Right ventricle myocardium superior (tissue), 1 donor: ENCODE measurements at regions not wholly inside any gene's neighbourhood (a gene's known extent, or its start where the extent isn't known, plus 50 kb on each side); places are given as distances from the start of the nearest gene placed in this dataset.

ENCODE experiments used
- ATAC-seq: fragments of 200-7000 bp; cut with Tn5 transposase; one replicate; pipeline ENCODE4 v1.9.1; 2020; ENCODE audit warnings: mild to moderate bottlenecking; ENCODE audit not compliant: poor library complexity
- DNase-seq: peaks from one replicate; pipeline ENCODE4 v3.0.0-alpha.2; 2020
- intact Hi-C: fragments of 100-400 bp; cut with DNase I; formaldehyde crosslinking; loops from one replicate; pipeline ENCODE4 v1.11.2; 2022
- donor health status: DM: no; HTN: yes; CAD: no; lungs with severe emphysema.

DNA sequence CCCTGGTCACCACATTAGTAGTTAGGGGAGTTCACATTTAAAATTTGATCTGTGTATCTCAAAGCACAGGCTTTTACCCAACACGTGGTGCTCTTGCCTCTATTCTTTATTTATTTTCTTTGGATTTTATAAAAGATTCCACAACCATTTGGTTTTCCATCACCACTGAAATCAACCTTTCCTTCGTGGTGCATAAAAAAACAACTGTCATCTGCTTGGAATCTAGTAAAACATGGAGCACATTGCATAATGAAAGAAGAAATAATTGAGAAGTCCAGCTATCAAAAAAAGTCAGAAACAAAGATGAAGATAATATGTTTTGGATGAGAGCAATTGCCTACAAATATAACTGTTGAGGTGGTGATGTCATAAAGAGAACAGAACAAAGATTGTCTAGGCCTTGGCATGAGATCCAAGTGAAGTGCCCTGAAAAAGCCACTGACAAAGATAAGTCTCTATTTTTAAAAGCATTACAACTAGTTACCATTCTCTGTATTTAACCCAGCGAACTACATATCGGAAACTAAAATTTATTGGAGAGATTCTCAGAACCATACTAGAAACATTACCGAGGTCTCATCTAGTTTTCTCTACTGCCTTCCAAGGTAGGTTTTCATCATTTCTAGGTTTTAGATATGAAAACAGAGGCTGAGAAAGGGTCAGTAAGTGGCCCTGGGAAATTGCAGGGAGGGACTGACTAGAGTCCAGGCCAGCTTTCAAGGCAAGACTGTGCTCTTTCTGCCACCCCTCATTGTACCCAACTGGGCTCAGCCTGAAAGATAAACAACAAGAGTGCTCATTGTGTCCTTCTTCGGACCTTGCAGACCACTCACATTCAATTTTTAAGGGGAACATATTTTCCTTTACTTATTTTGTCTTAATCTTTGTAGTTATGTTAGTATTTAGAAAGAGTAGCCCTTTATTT, 127.3 kb downstream of the MAD2L1 start:
- ATAC-seq (peak; percentile 93), DNase-seq (no peak)

DNA sequence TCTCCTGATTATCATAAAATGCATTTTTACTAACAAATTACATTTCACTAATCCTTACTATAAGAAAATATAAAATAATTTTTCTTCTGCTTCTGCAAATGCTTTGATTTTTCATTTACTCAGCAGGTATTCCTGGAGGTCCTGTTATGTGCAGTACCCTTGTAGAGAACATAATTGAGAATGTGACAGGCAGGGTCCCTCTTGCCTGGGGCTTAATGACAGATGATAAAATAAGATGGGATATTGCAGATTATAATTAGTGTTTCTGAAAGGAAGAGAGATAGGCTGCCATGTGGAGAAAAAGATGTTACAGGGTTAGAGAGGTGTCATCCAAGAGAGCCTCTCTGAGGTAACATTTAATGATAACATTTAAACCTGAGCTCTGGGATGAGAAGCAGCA, 128.9 kb downstream of the MAD2L1 start:
- no peak for ATAC-seq
- DNase-seq, result no peak
- intact Hi-C loops, result no loop called here

More for the DNA sequence above, 127.3 kb downstream of the MAD2L1 start:
- intact Hi-C loops, result no loop called here

- ATAC-seq, result no peak
- no peak for DNase-seq
- intact Hi-C loops, result no loop called here
Measured at GRCh38 chr4:119933606-119934005, 133.0 kb downstream of the MAD2L1 start.

GRCh38 chr4:119932277-119932676, 134.4 kb downstream of the MAD2L1 start:
- ATAC-seq, result no peak
- DNase-seq, result no peak
- intact Hi-C loops, result no loop called here

DNA sequence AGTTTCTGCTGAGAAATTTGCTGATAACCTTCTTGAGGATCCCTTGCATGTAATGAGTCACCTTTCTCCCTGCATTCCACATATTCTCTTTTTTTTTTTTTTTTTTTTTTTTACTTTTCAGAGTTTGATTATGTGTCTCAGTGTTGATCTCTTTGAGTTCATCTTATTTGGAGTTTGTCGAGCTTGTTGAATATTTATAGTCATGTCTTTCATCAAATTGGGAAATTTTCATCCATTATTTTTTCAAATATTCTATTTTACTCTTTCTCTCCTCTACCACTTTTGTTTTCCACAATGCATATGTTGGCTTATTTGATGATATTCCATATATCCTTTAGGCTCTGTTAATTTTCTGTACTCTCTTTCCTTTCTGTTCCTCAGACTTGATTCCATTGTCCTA, 136.1 kb downstream of the MAD2L1 start:
- ATAC-seq, result no peak
- no peak for DNase-seq
- intact Hi-C loops, result no loop called here

DNA sequence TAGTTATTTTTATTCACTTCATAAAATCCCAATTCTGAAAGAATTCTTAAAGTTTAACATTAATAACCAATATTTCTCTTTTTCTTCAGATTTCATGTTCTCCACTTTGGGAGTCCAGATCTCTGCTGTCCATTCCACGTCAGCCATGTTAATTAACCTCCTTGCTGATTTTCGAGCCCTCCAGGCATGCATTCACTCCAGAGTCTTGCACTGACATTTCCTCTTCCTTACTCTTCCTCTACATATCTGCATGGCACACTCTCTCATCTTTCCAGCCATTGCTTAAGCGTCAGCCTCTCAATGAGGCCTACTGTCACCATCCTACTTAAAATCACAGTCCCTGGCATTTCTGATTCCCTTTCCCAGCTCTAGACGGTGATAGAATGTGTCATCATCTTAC, 144.8 kb downstream of the MAD2L1 start:
- intact Hi-C loops, result no loop called here
- DNase-seq (no peak), ATAC-seq (no peak)

GRCh38 chr4:119906277-119906676, 160.4 kb downstream of the MAD2L1 start:
- DNase-seq (no peak), ATAC-seq (no peak)
- intact Hi-C loops, result no loop called here

DNA sequence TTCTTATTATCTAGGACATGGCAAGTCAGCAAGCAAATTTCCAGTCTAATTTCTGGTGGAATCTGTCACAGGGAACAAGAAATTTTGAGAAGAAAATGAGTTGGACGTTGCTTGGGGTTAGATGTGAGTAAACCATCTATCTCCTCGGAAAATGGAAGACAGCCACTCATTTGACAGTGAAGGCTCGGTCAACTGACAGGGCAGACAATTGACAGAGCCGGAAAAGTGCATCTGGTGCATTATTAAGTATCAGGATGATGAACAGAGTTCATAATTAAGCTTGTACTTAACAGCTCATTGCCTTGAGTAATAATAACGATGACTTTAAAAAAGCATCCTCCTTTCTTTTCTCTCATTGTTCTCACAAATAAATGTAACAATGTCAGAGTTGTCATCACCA, 168.4 kb downstream of the MAD2L1 start:
- intact Hi-C loops, result no loop called here
- ATAC-seq (no peak), DNase-seq (no peak)

GRCh38 chr4:119897260-119897659, 169.4 kb downstream of the MAD2L1 start:
- DNase-seq (no peak), ATAC-seq (no peak)
- intact Hi-C loops, result no loop called here

GRCh38 chr4:119894650-119895208, 171.9 kb downstream of the MAD2L1 start:
- intact Hi-C loops, result no loop called here
- no peak for ATAC-seq
- DNase-seq, result no peak

- intact Hi-C loops, result no loop called here
- no peak for DNase-seq
- no peak for ATAC-seq
Measured at GRCh38 chr4:119873794-119874325, 192.8 kb downstream of the MAD2L1 start.

GRCh38 chr4:119873132-119873531, 193.5 kb downstream of the MAD2L1 start:
- intact Hi-C loops, result no loop called here
- DNase-seq (no peak), ATAC-seq (no peak)

DNA sequence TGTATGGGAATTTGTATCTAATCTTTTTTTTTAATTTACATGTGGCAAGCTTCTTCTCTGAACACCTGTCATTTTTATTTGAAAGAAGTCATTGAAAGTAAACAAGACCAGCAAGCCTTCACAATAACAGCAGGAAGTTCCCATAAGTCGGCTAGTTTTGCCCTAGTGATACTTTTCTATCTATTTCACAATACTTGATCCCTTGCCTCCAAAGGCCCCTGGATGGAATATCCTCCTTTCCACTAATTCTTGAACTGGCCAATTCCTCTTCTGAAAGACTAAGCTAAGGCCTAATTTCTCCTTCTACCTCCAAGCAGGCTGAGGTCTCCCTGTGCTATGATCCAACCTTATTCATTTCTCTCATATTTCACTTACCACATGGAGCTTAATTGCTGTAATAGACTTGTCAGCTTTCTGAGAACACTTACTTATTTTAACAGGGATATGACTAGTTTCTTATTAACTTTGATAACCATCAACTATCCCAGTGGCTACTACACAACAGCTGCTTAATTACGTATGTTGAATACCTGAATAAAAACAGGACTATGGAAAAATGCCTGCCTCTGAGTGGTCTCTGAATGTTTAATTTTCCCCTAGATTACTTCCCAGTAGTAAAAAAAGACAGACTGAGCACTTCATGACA, 194.2 kb downstream of the MAD2L1 start:
- intact Hi-C loops, result no loop called here
- DNase-seq, result no peak
- ATAC-seq, result no peak

DNA sequence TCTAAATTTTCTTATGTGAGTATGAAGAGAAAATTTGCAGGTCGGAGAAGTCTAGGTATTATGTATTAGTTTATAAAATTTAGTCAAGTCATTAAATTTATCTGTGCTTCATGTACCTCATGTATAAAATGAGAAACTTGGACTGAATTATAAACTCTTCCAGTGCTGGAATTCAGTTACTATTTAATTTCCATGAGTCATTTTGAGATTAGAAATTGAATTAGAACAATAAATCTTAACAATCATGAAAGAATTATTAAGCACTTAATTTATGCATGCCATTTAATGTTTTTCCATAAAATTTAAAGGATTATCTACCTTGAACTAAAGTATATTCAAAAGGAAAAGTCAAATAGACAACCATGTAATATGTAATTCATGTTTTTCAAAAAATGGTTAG, 195.8 kb downstream of the MAD2L1 start:
- no peak for DNase-seq
- intact Hi-C loops, result no loop called here
- ATAC-seq, result no peak

- intact Hi-C loops, result no loop called here
- DNase-seq (no peak), ATAC-seq (no peak)
Measured at GRCh38 chr4:119865789-119866188, 200.9 kb downstream of the MAD2L1 start.

GRCh38 chr4:119865389-119865788, 201.3 kb downstream of the MAD2L1 start:
- intact Hi-C loops, result no loop called here
- DNase-seq (no peak), ATAC-seq (no peak)

DNA sequence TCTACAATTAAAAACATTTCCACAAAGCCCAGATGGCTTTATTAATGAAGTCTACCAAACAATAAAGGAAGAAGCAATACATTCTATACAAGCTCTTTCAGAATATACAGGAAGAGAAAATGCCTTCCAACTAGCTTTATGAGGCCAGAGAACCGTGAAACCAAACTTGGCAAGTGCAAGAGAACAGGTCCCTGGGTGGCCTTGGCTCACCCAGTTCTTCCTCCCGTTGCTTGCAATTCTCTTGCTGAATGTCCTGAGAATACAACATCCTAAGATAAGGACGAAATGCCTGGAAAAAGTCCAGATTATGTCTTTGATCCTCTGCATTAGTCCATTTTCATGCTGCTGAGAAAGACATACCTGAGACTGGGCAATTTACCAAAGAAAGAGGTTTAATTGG, 204.9 kb downstream of the MAD2L1 start:
- no peak for ATAC-seq
- intact Hi-C loops, result no loop called here
- no peak for DNase-seq

- intact Hi-C loops, result no loop called here
- ATAC-seq, result no peak
Measured at GRCh38 chr4:119858176-119858575, 208.5 kb downstream of the MAD2L1 start.

DNA sequence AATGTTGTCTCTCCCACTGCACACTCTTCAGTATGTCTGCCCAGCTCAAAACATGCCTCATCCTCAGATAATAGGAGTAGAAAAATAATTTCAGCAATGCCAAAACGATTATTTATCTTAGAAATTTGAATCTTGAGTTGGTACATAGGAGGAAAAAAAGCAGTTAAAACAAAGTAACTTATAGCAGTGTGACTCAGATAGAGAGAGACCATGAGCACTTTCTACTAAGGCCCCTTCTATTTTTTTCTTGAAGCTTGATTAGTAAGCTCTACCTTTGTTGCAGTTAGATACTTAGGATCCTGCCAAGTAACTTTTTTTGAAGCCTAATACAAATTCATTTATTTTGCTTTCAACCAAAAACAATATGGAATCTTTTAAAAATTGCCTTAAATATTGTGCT, 212.3 kb downstream of the MAD2L1 start:
- no peak for ATAC-seq
- intact Hi-C loops, result no loop called here

More at GRCh38 chr4:119858176-119858575, 208.5 kb downstream of the MAD2L1 start:
- DNase-seq, result no peak

GRCh38 chr4:119851649-119852048, 215.0 kb downstream of the MAD2L1 start:
- intact Hi-C loops, result no loop called here
- DNase-seq (no peak), ATAC-seq (no peak)

More for the DNA sequence above, 212.3 kb downstream of the MAD2L1 start:
- DNase-seq, result no peak
